GM18867 (cell line): ENCODE measurements at regions not wholly inside any gene's neighbourhood (a gene's known extent, or its start where the extent isn't known, plus 50 kb on each side); places are given as distances from the start of the nearest gene placed in this dataset.
"Not testable (repeated sequence)": the region's sequence is repeated elsewhere in the genome, so short reads cannot be mapped to it uniquely, and the experiment has no call there.

Source experiments
- ATAC-seq: cut with Tn5 transposase; IDR thresholded peaks from one replicate; pipeline ENCODE4 v1.9.1; 2021; ENCODE audit warnings: mild to moderate bottlenecking, moderate library complexity; ENCODE audit not compliant: unreplicated experiment

DNA sequence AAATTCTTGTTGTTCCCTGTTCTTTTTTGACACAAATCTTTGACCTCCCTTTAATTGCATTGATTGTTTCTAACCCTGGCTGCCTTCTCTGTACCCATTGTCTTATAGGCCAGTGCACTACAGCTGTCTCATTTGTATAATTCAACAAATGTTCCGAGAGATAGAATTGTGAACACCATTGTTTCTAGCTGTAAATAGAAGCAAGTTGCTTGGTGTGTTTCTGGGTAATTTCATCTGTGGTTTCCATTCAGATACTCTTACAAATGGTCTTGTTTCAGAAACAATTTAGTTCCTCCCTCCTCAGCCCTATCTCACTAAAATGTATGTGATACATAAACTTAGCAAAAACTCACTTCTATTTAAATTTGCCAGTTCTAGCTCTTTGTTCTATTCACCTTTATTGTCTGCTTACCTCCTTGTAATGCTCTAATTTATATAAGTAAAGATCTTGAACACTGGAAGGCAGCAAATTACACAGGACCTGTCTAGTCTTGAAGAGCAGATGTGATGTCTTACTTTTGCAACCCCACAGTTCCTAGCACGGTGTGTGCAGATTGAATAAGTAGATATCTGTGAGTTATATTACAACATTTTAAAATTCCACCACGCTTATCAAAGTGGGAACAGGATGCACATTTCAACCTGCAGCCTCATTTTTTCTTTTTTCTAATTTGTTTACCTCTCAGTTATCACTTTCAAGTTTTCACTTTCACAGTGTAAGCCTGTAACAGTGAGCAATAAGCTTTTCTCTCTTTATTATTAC, 515.6 kb upstream of the ZP4 start:
- ATAC-seq = no peak

DNA sequence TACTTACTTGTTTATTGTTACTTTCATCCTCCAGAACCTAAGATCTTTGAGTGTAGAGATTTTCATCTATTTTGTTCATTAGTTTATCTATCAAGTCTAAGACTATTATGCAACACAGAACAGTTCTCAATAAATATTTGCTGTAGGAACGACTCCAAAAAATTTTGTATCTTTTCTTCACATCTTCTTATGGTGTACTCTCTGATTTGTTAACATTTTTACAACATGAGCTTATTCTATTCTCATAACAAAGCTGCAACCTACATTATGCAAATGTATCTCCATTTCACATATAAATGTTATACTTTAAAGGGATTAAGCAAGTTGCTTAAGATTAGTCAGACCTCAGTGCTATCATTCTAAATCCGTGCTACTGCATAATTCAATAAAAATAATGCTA, 514.2 kb upstream of the ZP4 start:
- no peak for ATAC-seq

DNA sequence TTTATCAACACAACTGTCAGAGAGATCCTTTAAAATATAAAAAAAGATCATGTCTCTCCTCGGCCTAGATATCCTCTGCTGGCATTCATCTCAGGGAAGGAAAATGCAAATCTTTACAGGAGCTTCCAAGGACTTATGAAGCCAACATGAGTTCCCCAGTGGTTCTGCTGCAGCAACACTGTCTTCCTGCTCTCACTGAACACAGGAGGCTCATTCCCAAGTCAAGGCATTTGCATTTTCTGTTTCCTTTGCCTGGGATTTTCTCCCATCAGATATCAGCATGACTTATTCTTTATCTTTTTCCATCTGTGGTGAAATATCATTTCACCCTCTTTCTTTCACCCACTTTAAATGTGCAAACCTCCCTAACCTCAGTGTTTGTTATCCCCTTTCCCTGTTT, 513.8 kb upstream of the ZP4 start:
- ATAC-seq = no peak

DNA sequence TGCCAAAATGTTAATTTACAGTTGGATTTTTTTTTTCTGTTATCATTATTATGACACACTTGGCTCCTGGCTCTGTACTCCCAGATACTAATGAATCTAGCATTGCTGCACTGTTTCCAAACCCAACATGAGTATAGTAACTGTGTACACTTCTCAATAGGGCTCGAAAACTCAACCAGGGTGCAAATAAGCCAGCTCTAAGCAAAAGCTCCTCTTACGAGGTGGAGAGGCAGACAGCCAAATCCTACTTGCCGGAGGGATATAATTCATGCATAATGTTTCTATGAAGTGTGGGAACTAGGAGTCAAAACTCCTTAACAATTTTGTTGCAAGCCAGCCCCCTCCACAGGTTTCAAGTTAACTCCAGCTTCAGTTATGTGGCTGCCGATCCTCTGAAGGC, 510.4 kb upstream of the ZP4 start:
- no peak for ATAC-seq

DNA sequence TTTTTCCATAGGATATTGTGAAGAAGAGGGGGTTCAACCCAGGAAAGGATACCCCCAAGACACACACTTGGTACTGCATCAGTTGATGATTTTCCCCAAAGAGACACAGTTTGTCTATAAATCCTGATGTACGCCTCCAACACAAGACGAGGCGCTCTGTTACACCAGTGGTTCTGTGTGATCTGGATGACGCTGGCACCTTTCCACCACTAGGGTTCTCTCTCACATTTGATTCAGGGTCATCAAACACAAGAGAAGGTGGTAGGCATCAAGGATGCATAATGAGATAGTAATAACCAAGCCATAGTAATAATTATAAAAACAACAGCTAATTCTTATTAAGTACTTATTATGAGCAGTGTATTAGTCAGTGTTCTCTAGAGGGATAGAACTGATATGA, 508.8 kb upstream of the ZP4 start:
- ATAC-seq = no peak

DNA sequence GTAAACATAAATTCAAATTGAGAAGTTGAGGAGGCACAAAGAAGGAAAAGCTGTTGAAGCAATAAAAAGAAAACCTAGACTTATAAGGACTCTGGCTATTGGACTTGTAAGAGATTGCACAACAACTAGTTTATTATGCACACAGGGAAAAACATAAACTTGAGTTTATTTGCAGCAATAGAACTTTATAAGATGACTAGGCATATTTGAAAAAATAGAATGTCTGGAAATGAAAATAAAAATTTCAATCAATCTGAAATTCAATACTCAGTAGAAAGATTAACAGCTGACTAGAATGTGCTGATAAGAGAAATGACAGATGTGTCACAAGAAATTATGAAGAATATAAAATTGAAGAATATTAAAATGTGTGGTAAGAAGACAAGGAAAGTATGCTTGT, 505.4 kb upstream of the ZP4 start:
- no peak for ATAC-seq

DNA sequence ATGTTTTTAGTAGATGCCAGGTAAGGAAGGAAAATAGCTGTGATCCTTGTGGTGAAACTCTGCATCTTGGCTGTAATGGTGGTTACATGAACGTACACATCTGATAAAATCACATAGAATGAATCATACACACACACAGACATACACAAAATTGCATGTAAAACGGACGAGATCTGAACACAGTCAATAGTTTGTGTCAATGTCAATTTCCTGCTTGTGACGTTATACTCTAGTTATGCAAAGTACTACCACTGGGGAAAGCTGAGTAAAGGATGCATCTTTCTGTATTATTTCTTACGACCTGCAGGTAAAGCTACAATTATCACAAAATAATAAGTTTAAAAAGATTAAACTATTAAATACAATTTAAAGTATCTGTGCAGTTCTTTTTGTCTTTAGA, 493.7 kb upstream of the ZP4 start:
- no peak for ATAC-seq

DNA sequence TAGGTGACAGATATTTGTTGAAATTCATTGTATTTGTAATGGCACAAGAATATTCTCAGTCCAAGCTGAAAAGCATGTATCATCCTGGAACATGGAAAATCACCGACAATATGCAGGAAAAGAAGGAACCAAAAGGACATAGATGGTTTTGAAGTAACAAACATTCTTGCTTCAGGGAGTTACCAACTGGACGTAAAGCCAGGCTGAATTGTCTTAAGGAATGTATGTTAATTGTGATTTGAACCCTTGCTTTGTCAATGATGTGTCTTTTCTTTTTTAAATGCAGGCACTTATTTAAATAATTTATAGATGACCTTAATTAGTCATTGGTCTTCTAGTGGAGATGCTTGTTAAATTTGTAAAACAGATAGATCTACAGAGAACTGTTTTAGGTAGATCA, 489.4 kb upstream of the ZP4 start:
- no peak for ATAC-seq

DNA sequence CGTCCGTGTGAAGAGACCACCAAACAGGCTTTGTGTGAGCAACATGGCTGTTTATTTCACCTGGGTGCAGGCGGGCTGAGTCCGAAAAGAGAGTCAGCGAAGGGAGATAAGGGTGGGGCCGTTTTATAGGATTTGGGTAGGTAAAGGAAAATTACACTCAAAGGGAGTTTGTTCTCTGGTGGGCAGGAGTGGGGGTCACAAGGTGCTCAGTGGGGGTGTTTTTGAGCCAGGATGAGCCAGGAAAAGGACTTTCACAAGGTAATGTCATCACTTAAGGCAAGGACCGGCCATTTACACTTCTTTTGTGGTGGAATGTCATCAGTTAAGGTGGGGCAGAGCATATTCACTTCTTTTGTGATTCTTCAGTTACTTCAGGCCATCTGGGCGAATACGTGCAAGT, 488.7 kb upstream of the ZP4 start:
- ATAC-seq = not testable (repeated sequence)

DNA sequence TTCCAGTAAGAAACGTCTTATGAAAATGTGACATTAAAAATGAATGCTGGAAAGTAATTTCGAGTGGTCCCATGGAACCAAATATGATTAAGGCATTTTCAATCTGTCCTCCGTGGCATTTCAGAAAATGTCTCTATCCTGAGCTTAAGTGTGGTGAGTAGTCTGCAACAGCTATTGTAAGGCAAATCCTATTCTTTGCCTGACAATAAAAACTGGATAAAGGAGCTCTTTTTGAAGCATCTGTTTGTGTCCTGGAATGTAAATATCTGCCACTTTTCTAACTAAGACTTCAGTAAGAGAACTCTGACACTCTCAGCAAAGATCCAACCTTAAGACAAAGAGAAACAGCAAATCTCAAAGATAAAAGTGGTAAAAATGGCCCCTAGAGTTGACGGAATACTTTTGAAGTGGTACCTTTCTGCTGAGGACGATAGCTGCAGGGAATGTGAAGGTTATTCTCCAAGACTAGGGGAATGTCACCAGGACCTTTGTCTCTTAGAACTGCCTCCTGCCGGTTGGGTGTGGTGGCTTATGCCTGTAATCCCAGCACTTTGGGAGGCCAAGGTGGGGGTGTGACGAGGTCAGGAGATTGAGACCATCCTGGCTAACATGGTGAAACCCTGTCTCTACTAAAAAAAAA, 486.7 kb upstream of the ZP4 start:
- no peak for ATAC-seq

DNA sequence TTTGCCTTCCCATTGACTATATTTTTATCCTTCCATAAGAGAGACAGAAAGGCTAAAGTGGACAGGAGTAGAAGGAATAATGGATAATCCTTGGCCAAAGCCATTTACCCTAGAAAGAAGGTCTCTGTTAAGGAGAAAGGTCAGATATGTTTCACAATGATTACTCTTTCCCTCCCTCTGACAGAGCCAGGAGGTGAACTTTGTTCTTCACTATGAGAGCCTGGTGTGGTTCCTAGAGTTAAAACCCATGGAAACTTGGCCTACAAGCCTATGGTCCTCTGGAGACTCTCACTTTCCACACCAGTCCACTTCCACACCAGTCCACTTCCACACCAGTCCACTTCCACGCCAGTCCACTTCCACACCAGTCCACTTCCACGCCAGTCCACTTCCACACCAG, 479.9 kb upstream of the ZP4 start:
- no peak for ATAC-seq

DNA sequence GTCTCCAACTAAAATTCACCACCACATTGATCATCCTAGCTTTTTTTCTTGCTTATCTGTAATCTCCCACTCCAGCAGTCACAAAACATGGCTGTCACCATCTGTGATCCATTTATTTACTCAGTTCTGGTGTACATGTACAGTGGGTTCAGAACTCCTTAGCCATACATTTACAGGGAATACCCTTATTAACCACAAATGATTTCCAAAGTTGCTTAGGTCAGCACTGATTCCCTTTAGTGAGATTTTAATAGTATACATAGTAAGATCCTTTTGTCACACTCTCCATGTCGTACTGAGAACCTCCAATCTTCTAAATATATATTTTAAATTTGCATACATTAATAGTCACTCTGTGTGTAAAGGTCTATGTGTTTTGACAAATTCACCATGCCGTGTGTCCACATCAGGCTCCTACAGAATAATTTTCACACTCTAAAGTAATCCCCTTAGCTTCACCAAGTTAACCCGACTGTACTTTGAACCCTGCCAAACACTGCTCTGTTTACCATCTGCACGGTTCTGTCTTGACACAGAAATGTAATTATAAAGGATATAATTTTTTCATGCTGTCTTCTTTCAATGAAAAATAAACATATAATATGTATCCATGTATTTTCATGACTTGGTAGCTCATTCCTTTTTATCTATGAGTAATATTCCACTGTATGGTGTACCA, 473.6 kb upstream of the ZP4 start:
- ATAC-seq = no peak

DNA sequence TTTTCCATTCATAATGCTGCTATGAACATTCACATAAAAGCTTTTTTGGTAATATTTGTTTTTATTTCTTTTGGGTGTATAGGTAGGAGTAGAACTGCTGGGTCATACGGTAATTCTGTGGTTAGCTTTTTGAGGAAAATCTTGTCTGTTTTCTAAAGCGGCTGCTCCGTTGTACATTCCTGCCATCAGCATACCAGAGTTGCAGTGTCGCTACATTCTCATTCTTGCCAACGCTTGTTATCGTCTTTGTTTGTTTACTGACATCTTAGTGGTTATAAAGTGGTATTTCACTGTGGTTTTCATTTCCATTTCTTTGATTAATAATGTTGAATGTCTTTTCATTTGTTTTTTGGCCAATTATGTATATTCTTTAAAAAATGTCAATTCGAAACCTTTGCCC, 469.8 kb upstream of the ZP4 start:
- no peak for ATAC-seq

DNA sequence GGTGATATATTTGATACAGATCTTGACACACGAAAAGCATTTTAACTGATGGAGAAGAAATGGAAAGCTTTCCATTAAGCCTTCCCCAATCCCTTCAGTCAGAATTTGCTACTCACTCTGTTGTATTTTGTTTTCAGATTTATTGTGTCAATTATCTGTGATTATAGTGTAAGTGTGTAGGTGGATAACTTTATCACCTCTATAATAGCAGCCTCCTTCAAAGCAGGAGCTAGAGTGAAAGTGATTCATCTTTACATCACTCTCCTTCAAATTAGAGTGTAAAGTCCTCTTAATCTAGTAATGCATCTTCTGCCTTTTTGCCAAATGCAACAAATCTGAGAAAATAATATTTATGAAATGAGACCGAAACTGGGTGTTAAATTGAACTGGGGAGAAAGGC, 459.7 kb upstream of the ZP4 start:
- ATAC-seq = no peak

DNA sequence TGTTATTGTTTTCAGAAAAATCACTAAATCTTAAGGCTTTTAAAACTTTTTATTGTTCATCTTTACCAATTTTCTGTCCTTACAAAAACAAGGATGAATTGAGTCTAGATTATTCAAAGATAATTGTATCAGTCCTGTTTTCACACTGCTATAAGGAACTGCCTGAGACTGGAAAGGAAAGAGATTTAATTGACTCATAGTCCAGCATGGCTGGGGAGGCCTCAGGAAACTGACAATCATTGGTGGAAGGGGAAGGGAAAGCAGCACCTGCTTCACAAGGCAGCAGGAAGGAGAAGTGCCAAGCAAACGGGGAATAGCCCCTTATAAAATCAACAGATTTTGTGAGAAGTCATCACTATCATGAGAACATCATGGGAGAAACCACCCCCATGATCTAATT, 455.6 kb upstream of the ZP4 start:
- ATAC-seq = no peak

DNA sequence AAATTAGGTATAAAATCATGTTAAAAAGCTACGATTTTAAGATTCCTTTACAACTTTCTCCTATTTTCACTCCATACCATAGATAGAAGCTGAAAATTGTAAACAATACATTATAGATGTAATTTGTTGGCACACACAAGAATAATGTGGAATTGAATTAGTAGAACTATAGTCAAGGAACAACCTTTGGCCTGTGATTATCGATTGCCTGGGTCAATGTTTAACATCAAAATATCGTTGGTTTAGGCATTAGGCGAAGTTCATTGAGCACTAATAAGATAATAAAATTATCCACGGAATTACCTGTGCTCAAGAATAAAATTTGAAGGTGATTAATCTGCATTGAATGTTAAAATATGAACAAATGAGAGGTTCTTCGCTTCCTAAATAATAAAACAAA, 455.1 kb upstream of the ZP4 start:
- no peak for ATAC-seq

DNA sequence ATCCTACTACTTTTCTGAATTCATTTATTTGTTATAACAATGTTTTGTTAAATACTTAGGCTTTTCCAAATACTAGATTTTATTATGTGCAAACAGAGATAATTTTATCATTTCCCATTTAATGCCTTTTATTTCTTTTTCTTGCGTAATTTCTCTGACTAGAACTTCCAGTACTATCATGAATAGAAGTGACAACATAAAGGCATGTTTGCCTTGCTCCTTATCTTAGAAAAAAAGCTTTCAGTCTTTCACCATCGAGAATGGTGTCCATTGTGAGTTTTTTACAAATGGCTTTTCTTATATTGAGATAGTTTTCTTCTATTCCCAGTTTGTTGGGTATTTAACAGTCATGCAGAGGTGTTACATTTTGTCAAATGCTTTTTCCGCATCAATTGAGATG, 453.1 kb upstream of the ZP4 start:
- no peak for ATAC-seq

DNA sequence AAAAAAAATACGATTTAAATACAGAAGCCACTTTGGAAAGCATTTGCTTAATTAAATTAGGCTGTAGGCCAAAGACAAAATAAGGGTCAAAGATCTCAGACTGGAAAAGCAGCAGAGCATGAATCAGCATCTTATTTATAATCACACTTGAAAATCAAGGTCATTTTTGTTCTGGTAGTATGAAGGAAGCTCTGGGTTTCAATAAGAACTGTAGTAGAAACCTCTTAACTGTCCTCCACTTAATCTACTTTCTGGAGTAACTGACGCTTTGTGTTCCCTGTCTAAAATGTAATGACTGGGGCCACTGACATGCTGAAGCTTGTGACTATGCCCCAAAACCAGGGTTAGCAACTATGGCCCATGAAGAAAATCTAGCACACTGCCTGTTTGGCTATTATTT, 450.7 kb upstream of the ZP4 start:
- ATAC-seq = no peak

DNA sequence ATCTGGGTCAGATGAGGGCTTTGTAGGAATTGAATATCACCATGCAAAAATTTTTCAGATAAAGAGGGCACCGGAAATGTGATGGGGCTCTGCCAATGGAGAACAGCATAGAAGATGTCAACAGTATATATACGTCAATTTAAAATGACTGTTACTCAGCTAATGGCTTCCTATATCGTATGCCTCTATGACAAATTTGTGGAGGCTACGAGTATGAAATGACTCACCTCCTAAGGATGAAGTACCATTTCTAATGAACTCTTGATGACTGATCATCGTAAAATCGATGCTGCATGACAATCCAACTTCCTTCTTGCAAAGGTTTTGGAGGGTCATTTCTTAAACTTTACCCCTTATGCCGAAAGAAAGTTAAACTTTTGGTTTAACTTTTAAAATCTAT, 450.3 kb upstream of the ZP4 start:
- no peak for ATAC-seq

DNA sequence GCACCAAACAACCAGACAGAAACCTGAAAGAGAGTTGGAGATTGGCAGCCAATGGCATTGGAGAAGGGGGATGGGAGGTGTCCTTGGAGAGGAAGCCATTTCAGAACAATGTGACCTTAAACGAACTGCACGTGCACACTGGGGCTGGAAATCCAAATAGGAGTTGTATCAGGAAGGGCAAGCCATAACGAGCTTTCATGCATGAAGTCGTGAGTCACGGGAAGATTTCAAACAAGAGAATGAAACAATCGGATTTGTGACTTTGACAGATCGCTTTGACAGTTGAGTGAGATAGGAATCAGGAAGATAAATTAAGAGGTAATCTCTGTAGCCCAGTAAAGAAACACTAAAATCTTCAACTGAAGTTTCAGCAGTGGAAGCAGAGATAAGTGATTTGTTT, 445.8 kb upstream of the ZP4 start:
- ATAC-seq = no peak

DNA sequence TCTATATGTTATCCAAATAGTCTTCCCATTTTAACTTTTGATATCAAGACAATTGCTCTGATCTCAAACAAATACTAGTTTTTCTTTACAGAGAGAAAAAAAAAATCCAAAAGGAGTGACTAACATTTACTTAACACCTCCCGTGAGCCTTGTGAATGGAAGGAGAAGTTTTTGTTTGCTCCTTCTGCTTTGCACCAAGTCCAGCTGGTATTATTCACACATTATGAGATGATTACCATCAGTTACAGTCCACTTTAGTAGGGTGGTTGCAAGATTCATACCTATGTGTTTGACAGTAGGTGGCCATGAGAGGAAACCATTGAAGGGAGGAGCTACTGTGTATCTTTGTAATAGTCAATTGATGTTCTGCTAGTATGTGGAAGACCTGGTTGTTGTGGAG, 443.4 kb upstream of the ZP4 start:
- no peak for ATAC-seq

DNA sequence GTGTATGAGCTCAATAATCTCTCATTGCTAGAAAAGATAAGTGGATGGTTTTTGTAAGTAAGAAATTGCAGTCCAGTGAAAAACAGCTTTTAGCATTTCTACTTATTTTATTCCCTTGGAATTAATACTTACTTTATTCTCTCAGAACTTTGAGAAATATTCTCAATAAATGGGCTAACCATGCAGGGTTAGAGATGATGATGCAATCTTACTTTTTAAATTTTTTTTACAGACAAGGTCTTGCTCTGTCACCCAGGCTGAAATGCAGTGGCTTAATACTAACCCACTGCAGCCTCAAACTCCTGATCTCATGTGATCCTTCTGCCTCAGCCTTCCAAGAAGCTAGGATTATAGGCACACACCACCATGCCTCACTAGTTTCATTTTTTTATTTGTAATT, 440.8 kb upstream of the ZP4 start:
- no peak for ATAC-seq
